Glutamatergic neuron (in vitro differentiated cells): ENCODE measurements at regions not wholly inside any gene's neighbourhood (a gene's known extent, or its start where the extent isn't known, plus 50 kb on each side); places are given as distances from the start of the nearest gene placed in this dataset.

Experiments used
- DNase-seq: peaks from one replicate; pipeline ENCODE4 v3.0.0; 2022
- H3K27ac Mint-ChIP-seq: one replicate; pipeline ENCODE4 v1.8.0; 2020; ENCODE audit warnings: mild to moderate bottlenecking, mixed read lengths, inconsistent platforms; ENCODE audit not compliant: unreplicated experiment
- H3K27me3 Mint-ChIP-seq: one replicate; pipeline ENCODE4 v1.8.0; 2020; ENCODE audit warnings: mild to moderate bottlenecking, moderate library complexity, mixed read lengths, inconsistent platforms; ENCODE audit not compliant: unreplicated experiment
- H3K36me3 Mint-ChIP-seq: one replicate; pipeline ENCODE4 v1.8.0; 2020; ENCODE audit warnings: mild to moderate bottlenecking, mixed read lengths, inconsistent platforms; ENCODE audit not compliant: unreplicated experiment
- H3K4me1 Mint-ChIP-seq: one replicate; pipeline ENCODE4 v1.8.0; 2020; ENCODE audit warnings: mild to moderate bottlenecking, low read depth, mixed read lengths, inconsistent platforms; ENCODE audit not compliant: unreplicated experiment
- H3K4me3 Mint-ChIP-seq: one replicate; pipeline ENCODE4 v1.8.0; 2020; ENCODE audit warnings: mild to moderate bottlenecking, mixed read lengths, inconsistent platforms; ENCODE audit not compliant: unreplicated experiment
- H3K9me3 Mint-ChIP-seq: one replicate; pipeline ENCODE4 v1.8.0; 2020; ENCODE audit warnings: mild to moderate bottlenecking, moderate library complexity, mixed read lengths, inconsistent platforms; ENCODE audit not compliant: unreplicated experiment
- TF ChIP-seq, protein P1 (sequence below): fragments of 200-600 bp; sonication (generic); IDR thresholded peaks from one replicate; pipeline ENCODE4 v1.5.0; 2021; ENCODE audit not compliant: partially characterized antibody, unreplicated experiment

DNA sequence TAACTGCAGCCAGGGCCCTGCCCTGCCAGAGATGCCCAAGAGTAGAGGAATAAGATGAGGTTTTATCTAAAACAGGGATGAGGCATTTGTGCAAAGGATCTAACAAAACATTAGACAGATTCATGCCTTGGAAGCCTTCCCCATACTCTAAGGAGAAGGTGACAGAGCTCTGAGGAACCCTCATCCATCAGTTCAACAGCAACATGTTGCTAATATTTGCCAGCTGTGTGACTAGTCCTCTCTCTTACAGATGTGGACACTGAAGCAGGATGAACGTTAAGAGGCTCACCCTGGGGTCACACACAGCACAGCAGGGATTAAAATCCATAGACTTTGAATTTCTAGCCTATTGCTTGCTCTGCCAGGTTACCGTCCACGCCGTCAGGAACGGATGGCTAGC, 99.0 kb downstream of the ZBTB18 start:
- Mint-ChIP-seq H3K4me1 (no peaks in the 10 kb centered on the region), H3K27me3 (no peaks in the 10 kb centered on the region), H3K9me3 (peaks cover 1% of the 10 kb centered on the region), H3K4me3 (no peak overlapping the region), H3K27ac (no peak overlapping the region), H3K36me3 (no peaks in the 10 kb centered on the region)
- TF ChIP-seq, protein P1, sequence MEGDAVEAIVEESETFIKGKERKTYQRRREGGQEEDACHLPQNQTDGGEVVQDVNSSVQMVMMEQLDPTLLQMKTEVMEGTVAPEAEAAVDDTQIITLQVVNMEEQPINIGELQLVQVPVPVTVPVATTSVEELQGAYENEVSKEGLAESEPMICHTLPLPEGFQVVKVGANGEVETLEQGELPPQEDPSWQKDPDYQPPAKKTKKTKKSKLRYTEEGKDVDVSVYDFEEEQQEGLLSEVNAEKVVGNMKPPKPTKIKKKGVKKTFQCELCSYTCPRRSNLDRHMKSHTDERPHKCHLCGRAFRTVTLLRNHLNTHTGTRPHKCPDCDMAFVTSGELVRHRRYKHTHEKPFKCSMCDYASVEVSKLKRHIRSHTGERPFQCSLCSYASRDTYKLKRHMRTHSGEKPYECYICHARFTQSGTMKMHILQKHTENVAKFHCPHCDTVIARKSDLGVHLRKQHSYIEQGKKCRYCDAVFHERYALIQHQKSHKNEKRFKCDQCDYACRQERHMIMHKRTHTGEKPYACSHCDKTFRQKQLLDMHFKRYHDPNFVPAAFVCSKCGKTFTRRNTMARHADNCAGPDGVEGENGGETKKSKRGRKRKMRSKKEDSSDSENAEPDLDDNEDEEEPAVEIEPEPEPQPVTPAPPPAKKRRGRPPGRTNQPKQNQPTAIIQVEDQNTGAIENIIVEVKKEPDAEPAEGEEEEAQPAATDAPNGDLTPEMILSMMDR, result no peak
- DNase-seq, result no peak

DNA sequence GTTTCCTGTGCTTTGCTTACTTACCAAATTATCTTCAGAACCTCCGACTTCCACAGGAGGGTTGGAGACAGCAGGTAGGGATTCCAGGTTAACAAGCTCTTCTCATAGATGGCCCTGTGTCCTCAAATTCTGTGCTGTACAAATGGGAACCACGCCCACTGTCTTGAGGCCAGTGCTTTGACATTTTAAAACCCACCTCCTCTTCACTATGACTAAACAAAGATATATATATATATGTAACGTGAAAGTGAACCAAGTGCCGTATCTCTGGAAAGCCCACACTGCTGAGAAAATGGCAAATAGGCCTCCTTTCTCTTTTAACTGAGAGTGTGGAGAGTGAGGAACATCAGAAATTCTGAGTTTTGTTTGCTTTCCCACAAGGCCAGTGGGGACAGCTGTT, 99.6 kb downstream of the ZBTB18 start:
- Mint-ChIP-seq H3K36me3 (no peaks in the 10 kb centered on the region), H3K27ac (no peak overlapping the region), H3K9me3 (peaks cover 1% of the 10 kb centered on the region), H3K4me1 (peaks cover 3% of the 10 kb centered on the region), H3K4me3 (no peak overlapping the region), H3K27me3 (no peaks in the 10 kb centered on the region)
- TF ChIP-seq, protein P1, result no peak
- DNase-seq, result no peak

DNA sequence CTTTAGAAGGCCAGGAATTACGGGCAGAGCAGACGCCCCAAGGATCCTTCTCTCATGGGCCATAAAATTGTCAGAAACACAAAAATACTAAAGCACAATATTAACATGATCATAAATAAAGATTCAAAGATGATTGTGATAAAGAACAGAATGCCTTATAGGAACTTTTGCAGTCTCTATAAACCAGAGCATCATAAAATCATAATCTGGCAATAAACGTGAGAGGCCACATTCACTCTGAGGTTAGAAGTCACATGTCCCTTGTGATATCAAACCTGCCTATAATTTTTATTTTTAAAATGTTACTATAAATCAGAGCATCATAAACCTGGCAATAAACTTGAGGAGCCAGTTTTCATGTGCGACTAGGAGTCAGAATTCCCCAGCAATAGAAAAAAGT, 100.5 kb downstream of the ZBTB18 start:
- H3K27ac Mint-ChIP-seq, result no peak overlapping the region
- H3K4me3 Mint-ChIP-seq, result no peak overlapping the region
- DNase-seq, result no peak
- H3K4me1 Mint-ChIP-seq, result peaks cover 5% of the 10 kb centered on the region
- no peaks in the 10 kb centered on the region for H3K27me3 Mint-ChIP-seq
- H3K9me3 Mint-ChIP-seq, result peaks cover 1% of the 10 kb centered on the region
- TF ChIP-seq, protein P1, result no peak
- H3K36me3 Mint-ChIP-seq, result no peaks in the 10 kb centered on the region

DNA sequence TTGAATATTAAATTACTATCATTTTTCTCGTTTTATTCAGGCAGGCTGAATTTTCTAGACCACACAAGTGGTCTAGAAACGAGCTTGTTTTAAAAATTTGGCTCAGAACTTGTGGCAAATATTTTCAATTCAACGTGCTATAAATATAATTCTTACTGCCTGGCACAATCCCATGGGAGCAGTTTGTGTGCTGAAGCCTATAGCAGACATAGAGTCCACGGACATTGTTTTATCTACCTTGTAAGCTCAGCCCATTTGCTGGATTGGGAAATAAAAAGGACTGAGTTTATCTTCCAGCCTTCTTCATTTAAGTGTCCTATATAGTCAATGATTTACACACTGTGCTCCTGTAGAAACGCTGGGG, 103.4 kb downstream of the ZBTB18 start:
- Mint-ChIP-seq H3K9me3 (peaks cover 1% of the 10 kb centered on the region), H3K27ac (no peak overlapping the region), H3K27me3 (no peaks in the 10 kb centered on the region), H3K36me3 (no peaks in the 10 kb centered on the region), H3K4me1 (peaks cover 5% of the 10 kb centered on the region), H3K4me3 (no peak overlapping the region)
- no peak for DNase-seq
- TF ChIP-seq, protein P1, result no peak

DNA sequence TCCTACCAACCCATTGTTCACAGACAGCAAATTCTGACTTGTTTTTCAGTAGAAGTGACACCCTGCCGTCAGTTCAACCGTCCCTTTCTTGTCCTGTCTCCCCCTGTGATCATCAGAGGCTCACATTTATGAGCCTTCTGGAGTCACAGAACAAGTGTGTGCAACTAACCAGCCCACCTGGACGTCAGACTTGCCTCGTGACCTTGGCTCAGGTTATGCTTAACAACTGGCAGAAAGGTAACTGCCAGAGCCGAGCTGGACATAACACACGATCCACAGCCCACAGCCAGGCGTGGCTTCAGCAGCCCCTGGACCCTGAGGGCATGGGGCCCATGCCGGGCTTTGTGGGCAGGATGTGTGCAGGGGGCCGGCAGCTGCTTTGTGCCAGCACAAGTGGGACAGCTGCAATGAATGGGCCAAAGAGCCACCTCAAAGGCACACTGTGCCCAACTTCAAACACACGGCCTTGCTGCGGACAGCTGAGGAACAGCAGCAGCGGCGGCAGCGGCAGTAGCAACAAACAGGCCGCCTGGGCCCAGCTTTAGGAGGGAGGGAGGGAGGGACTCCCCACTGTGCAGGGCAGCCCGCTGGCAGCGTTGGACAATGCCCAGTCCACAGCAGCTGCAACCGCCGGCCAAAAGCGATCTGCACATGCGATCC, 103.9 kb downstream of the ZBTB18 start:
- H3K27me3 Mint-ChIP-seq, result no peaks in the 10 kb centered on the region
- TF ChIP-seq, protein P1, result no peak
- no peaks in the 10 kb centered on the region for H3K36me3 Mint-ChIP-seq
- H3K4me3 Mint-ChIP-seq, result no peak overlapping the region
- H3K27ac Mint-ChIP-seq, result no peak overlapping the region
- DNase-seq, result no peak
- H3K4me1 Mint-ChIP-seq, result peaks cover 5% of the 10 kb centered on the region
- peaks cover 1% of the 10 kb centered on the region for H3K9me3 Mint-ChIP-seq
